Activated naive CD8-positive, alpha-beta T cell (primary cell): ENCODE measurements at regions not wholly inside any gene's neighbourhood (a gene's known extent, or its start where the extent isn't known, plus 50 kb on each side); places are given as distances from the start of the nearest gene placed in this dataset.

Experiments used
- H3K27ac Mint-ChIP-seq: one replicate; pipeline ENCODE4 v1.8.0; 2021; ENCODE audit warnings: mixed read lengths
- H3K27me3 Mint-ChIP-seq: one replicate; pipeline ENCODE4 v1.8.0; 2021; ENCODE audit warnings: mixed read lengths
- H3K36me3 Mint-ChIP-seq: one replicate; pipeline ENCODE4 v1.8.0; 2021; ENCODE audit warnings: mixed read lengths
- H3K4me1 Mint-ChIP-seq: one replicate; pipeline ENCODE4 v1.8.0; 2021; ENCODE audit warnings: low read depth, mixed read lengths
- H3K4me3 Mint-ChIP-seq: one replicate; pipeline ENCODE4 v1.8.0; 2021; ENCODE audit warnings: mild to moderate bottlenecking, mixed read lengths
- H3K9me3 Mint-ChIP-seq: one replicate; pipeline ENCODE4 v1.8.0; 2021; ENCODE audit warnings: low read depth, mixed read lengths

DNA sequence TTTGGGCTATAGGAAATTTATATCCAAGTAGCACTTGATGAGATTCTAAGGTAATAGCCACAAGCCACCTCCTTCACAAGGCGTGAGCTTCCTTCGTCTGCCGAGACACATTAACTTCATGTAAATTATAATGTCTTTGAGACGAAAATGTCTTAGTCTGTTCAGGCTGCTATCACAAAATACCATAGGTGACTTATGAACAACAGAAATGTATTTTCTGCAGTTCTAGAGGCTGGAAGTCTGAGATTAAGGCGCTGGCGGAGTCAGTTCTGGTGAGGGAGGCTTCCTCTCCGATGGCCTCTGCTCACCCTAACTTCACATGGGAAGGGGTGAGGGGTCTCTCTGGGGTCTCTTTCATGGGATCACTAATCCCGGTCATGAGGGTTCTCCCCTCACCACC is 133.0 kb downstream of the ETS2 start:
- no peak overlapping the region for H3K4me3 Mint-ChIP-seq
- peaks cover 7% of the 10 kb centered on the region for H3K4me1 Mint-ChIP-seq
- H3K27ac Mint-ChIP-seq: no peak overlapping the region

GRCh38 chr21:38938343-38938742 is 132.6 kb downstream of the ETS2 start:
- H3K27ac Mint-ChIP-seq: peak overlapping the region; percentile 7
- no peak overlapping the region for H3K4me3 Mint-ChIP-seq
- H3K9me3 Mint-ChIP-seq: no peaks in the 10 kb centered on the region
- H3K4me1 Mint-ChIP-seq: peaks cover 7% of the 10 kb centered on the region
- H3K27me3 Mint-ChIP-seq: no peaks in the 10 kb centered on the region
- no peaks in the 10 kb centered on the region for H3K36me3 Mint-ChIP-seq

More for the DNA sequence above, 133.0 kb downstream of the ETS2 start:
- Mint-ChIP-seq H3K36me3 (no peaks in the 10 kb centered on the region), H3K27me3 (no peaks in the 10 kb centered on the region), H3K9me3 (no peaks in the 10 kb centered on the region)

GRCh38 chr21:38937844-38938243 is 132.1 kb downstream of the ETS2 start:
- Mint-ChIP-seq H3K27ac (no peak overlapping the region), H3K4me1 (peaks cover 7% of the 10 kb centered on the region), H3K36me3 (no peaks in the 10 kb centered on the region), H3K4me3 (no peak overlapping the region), H3K9me3 (no peaks in the 10 kb centered on the region), H3K27me3 (no peaks in the 10 kb centered on the region)

DNA sequence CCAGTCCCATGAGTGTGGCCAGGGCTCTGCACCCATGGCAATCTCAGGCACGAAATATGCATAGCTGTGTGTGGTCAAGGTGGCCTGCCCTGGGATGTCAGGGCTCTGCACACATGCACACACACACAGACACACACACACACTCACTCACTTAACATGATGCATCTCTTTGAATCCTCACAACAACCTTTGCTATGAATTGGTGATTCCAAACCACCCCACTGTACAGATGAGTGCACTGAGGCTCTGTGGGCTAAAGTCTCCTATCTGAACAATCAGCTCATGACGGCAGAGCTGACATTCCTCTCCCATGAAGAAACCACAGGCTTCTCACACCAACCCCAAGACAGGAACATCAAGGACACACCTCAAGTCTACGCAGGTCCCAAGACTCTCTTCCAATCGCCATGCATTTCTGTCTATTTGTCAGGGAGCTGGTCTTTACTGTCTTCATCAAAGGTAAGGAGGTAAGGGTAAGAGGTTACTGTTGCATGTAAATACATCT is 131.6 kb downstream of the ETS2 start:
- peaks cover 7% of the 10 kb centered on the region for H3K4me1 Mint-ChIP-seq
- no peak overlapping the region for H3K27ac Mint-ChIP-seq
- H3K27me3 Mint-ChIP-seq: no peaks in the 10 kb centered on the region

DNA sequence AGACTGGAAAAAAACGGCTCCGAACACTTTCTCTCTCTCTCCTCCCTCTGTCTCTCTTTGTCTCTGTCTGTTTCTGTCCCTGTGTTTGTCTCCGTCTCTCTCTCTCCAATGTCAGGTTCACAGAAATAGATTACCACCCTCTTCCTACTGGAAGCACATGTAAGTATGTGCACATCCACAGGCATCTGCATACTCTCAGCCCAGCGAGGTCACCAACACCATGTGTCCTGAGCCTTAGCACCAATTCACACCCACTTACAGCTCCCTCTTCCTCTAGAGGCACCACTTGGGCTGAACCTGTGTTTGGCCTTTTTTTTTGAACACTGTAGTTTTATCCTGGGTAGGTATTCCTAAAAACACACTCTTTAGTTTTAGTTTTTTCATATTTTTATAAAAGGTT is 130.5 kb downstream of the ETS2 start:
- Mint-ChIP-seq H3K4me1 (peaks cover 7% of the 10 kb centered on the region), H3K27ac (no peak overlapping the region), H3K9me3 (no peaks in the 10 kb centered on the region)

More for the DNA sequence above, 131.6 kb downstream of the ETS2 start:
- Mint-ChIP-seq H3K36me3 (no peaks in the 10 kb centered on the region), H3K9me3 (no peaks in the 10 kb centered on the region), H3K4me3 (no peak overlapping the region)

GRCh38 chr21:38933731-38934130 is 128.0 kb downstream of the ETS2 start:
- Mint-ChIP-seq H3K4me3 (no peak overlapping the region), H3K27me3 (no peaks in the 10 kb centered on the region), H3K27ac (no peak overlapping the region), H3K4me1 (peaks cover 6% of the 10 kb centered on the region), H3K36me3 (no peaks in the 10 kb centered on the region), H3K9me3 (no peaks in the 10 kb centered on the region)

More for the DNA sequence above, 130.5 kb downstream of the ETS2 start:
- no peak overlapping the region for H3K4me3 Mint-ChIP-seq
- no peaks in the 10 kb centered on the region for H3K36me3 Mint-ChIP-seq
- no peaks in the 10 kb centered on the region for H3K27me3 Mint-ChIP-seq

DNA sequence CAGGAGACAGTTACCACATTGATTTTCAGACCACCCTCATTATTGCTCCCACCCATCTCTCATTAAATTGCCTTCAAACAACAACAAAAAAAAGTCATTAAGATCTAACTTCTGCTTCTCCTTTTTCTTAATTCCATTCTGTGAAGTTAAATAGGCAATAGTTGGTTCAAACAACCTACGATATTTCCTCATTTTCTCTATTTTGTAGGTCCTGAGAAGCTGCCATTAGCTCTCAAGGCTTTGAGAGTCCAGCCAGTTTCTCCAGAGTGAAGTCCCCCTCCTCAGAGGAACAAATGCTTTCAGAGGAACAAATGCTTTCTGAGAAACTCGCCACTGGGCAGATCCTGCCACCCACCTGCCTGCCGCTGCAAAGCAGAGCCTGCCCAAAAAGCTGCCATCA is 125.6 kb downstream of the ETS2 start:
- Mint-ChIP-seq H3K4me3 (no peak overlapping the region), H3K27ac (no peak overlapping the region), H3K36me3 (no peaks in the 10 kb centered on the region), H3K27me3 (no peaks in the 10 kb centered on the region), H3K9me3 (no peaks in the 10 kb centered on the region), H3K4me1 (no peaks in the 10 kb centered on the region)

- Mint-ChIP-seq H3K27me3 (no peaks in the 10 kb centered on the region), H3K4me1 (no peaks in the 10 kb centered on the region), H3K27ac (no peak overlapping the region), H3K36me3 (no peaks in the 10 kb centered on the region), H3K4me3 (no peak overlapping the region), H3K9me3 (no peaks in the 10 kb centered on the region)
Observed at GRCh38 chr21:38930853-38931252, 125.1 kb downstream of the ETS2 start.

- Mint-ChIP-seq H3K27ac (no peak overlapping the region), H3K27me3 (no peaks in the 10 kb centered on the region), H3K36me3 (no peaks in the 10 kb centered on the region), H3K4me3 (no peak overlapping the region), H3K4me1 (no peaks in the 10 kb centered on the region), H3K9me3 (no peaks in the 10 kb centered on the region)
Observed at GRCh38 chr21:38930066-38930465, 124.3 kb downstream of the ETS2 start.

DNA sequence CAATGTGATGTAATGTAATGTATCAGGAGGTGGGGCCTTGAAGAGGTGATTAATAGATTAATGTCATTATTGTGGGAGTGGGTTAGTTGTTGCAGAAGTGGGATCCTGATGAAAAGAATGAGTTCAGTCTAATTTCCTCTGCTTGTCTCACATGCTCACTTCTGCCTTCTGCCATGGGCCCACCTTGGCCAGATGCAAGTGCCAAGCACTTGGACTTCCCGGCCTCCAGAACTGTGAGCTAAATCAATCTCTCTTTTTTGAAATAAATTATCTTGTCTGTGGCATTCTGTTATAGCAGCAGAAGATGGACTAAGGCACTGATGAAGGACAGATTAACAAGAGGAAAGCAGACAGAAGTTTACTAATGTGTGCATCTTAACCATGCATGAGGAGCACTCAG is 123.9 kb downstream of the ETS2 start:
- Mint-ChIP-seq H3K27me3 (no peaks in the 10 kb centered on the region), H3K4me1 (no peaks in the 10 kb centered on the region), H3K4me3 (no peak overlapping the region), H3K9me3 (no peaks in the 10 kb centered on the region), H3K36me3 (no peaks in the 10 kb centered on the region), H3K27ac (no peak overlapping the region)

DNA sequence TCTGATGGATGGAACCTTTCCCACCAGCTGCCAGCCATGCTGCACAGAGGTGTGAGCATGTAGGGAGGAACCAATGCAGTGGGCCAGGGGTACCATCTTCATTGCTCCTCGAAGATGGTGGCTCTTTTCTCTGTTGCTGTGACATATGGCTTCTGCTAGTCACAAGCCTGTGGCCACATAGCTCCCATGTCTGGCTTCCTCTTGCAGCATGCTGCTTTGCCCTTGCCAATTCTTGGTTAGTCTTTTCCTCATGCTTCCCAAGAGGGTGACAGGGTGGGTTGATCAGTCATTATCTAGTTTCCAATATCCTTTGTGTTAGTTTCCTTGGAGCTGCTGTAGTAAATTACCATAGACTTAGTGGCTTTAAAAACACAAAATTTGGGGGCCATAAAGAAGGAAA is 123.4 kb downstream of the ETS2 start:
- H3K9me3 Mint-ChIP-seq: no peaks in the 10 kb centered on the region
- no peaks in the 10 kb centered on the region for H3K27me3 Mint-ChIP-seq
- no peak overlapping the region for H3K27ac Mint-ChIP-seq
- H3K36me3 Mint-ChIP-seq: no peaks in the 10 kb centered on the region
- no peak overlapping the region for H3K4me3 Mint-ChIP-seq
- H3K4me1 Mint-ChIP-seq: no peaks in the 10 kb centered on the region

DNA sequence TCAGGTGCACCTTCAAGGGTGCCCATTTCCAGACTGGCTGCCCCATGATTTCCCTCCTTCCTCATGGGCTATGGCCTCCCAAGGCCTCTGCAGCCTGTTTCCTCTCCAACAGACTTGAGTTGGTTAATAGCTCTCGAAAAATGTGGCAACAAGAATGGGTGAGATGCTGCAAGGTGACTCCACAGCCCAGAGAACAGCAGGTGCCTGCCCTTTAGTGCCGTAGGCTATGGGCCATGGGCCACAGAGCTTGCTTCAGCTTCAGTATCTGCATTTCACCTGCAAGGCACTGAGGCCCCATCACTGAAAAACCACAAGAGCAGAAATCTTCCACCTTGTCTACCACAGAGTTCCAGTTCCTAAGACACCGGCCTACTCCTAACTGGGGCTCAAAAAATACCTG is 122.0 kb downstream of the ETS2 start:
- Mint-ChIP-seq H3K9me3 (no peaks in the 10 kb centered on the region), H3K27me3 (peaks cover 4% of the 10 kb centered on the region), H3K4me1 (no peaks in the 10 kb centered on the region), H3K27ac (no peak overlapping the region), H3K36me3 (no peaks in the 10 kb centered on the region), H3K4me3 (no peak overlapping the region)

- no peaks in the 10 kb centered on the region for H3K4me1 Mint-ChIP-seq
- no peak overlapping the region for H3K4me3 Mint-ChIP-seq
- H3K27me3 Mint-ChIP-seq: peaks cover 12% of the 10 kb centered on the region
Observed at GRCh38 chr21:38925923-38926322, 120.2 kb downstream of the ETS2 start.

DNA sequence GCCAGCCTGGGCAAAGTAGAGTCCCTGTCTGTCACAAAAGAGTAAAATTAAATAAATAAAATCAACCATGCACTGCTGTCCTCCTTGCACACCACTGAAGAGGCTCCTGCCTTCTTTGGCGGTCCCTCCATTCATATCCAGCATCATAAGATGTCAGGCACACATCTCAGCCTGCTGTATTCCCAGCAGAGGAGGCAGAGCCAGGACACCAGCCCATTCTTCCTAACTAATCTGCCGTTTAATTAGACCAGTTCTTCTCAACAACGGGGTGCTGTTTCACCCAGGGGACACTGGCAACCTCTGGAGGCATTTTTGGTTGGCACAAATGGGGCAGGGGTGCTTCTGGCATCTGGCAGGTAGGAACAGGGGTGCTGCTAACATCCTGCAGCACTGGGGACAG is 119.7 kb downstream of the ETS2 start:
- Mint-ChIP-seq H3K27me3 (peaks cover 12% of the 10 kb centered on the region), H3K9me3 (peaks cover 4% of the 10 kb centered on the region), H3K36me3 (peaks cover 3% of the 10 kb centered on the region), H3K4me3 (no peak overlapping the region), H3K4me1 (no peaks in the 10 kb centered on the region), H3K27ac (no peak overlapping the region)

More at GRCh38 chr21:38925923-38926322, 120.2 kb downstream of the ETS2 start:
- H3K36me3 Mint-ChIP-seq: peaks cover 3% of the 10 kb centered on the region
- H3K27ac Mint-ChIP-seq: no peak overlapping the region
- peaks cover 4% of the 10 kb centered on the region for H3K9me3 Mint-ChIP-seq

- Mint-ChIP-seq H3K4me1 (no peaks in the 10 kb centered on the region), H3K27ac (no peak overlapping the region), H3K4me3 (no peak overlapping the region), H3K9me3 (peaks cover 4% of the 10 kb centered on the region), H3K36me3 (peaks cover 3% of the 10 kb centered on the region), H3K27me3 (peaks cover 12% of the 10 kb centered on the region)
Observed at GRCh38 chr21:38924954-38925353, 119.2 kb downstream of the ETS2 start.

- H3K27me3 Mint-ChIP-seq: peaks cover 12% of the 10 kb centered on the region
Observed at GRCh38 chr21:38923429-38923828, 117.7 kb downstream of the ETS2 start.

More at GRCh38 chr21:38923429-38923828, 117.7 kb downstream of the ETS2 start:
- H3K4me1 Mint-ChIP-seq: no peaks in the 10 kb centered on the region
- no peak overlapping the region for H3K4me3 Mint-ChIP-seq
- H3K36me3 Mint-ChIP-seq: peaks cover 3% of the 10 kb centered on the region
- no peak overlapping the region for H3K27ac Mint-ChIP-seq
- peaks cover 4% of the 10 kb centered on the region for H3K9me3 Mint-ChIP-seq
